CD8-positive, alpha-beta memory T cell (primary cell): ENCODE measurements at regions not wholly inside any gene's neighbourhood (a gene's known extent, or its start where the extent isn't known, plus 50 kb on each side); places are given as distances from the start of the nearest gene placed in this dataset.

Source experiments
- CTCF ChIA-PET: fragments of 350-600 bp; sonication (Branson Sonifier 250); formaldehyde crosslinking; loops from one replicate; lab custom pipeline; 2021; ENCODE audit warnings: antibody characterized with exemption; lab: Charles Lee
- POLR2A ChIA-PET: fragments of 350-600 bp; sonication (Branson Sonifier 250); formaldehyde crosslinking; loops from one replicate; lab custom pipeline; 2021; ENCODE audit warnings: antibody characterized with exemption; lab: Charles Lee
- DNase-seq, 5 donors: peaks; one replicate each; pipeline versions ENCODE4 v3.0.0 to v3.0.0-alpha.2; 2020 to 2022; ENCODE audit warnings: mixed read lengths in 1 of 5
- H3K27ac ChIP-seq: one replicate; pipeline ENCODE4 v1.7.0; 2013; ENCODE audit warnings: low read depth, mild to moderate bottlenecking, low read length, moderate library complexity
- H3K27me3 ChIP-seq: 2 replicates; pipeline ENCODE4 v1.7.0; 2013; ENCODE audit warnings: low read length, mild to moderate bottlenecking; ENCODE audit not compliant: insufficient read depth, poor library complexity, severe bottlenecking
- H3K36me3 ChIP-seq: 2 replicates; pipeline ENCODE4 v1.7.0; 2013; ENCODE audit warnings: mild to moderate bottlenecking, low read length, moderate library complexity; ENCODE audit not compliant: insufficient read depth
- H3K4me1 ChIP-seq: 2 replicates; pipeline ENCODE4 v1.7.0; 2013; ENCODE audit warnings: mild to moderate bottlenecking, low read length, moderate library complexity; ENCODE audit not compliant: insufficient read depth
- H3K4me3 ChIP-seq: 2 replicates; pipeline ENCODE4 v1.7.0; 2013; ENCODE audit warnings: mild to moderate bottlenecking, low read length
- H3K9me3 ChIP-seq: 2 replicates; pipeline ENCODE4 v1.7.0; 2013; ENCODE audit warnings: mild to moderate bottlenecking, low read length
- H3K27ac Mint-ChIP-seq, 8 donors: one replicate each; pipeline ENCODE4 v1.8.0; 2020 to 2021; ENCODE audit warnings: mixed read lengths in 8 of 8, mild to moderate bottlenecking in 6 of 8, inconsistent platforms in 3 of 8, moderate library complexity in 3 of 8
- H3K27me3 Mint-ChIP-seq, 2 donors: one replicate each; pipeline ENCODE4 v1.8.0; 2020 to 2021; ENCODE audit warnings: mixed read lengths in 2 of 2, mild to moderate bottlenecking in 1 of 2, moderate library complexity in 1 of 2
- H3K36me3 Mint-ChIP-seq, 3 donors: one replicate each; pipeline ENCODE4 v1.8.0; 2020 to 2021; ENCODE audit warnings: mixed read lengths in 3 of 3, inconsistent platforms in 1 of 3, mild to moderate bottlenecking in 1 of 3
- H3K4me1 Mint-ChIP-seq, 3 donors: one replicate each; pipeline ENCODE4 v1.8.0; 2020 to 2021; ENCODE audit warnings: mixed read lengths in 3 of 3, inconsistent platforms in 1 of 3, mild to moderate bottlenecking in 1 of 3
- H3K4me3 Mint-ChIP-seq, 7 donors: one replicate each; pipeline ENCODE4 v1.8.0; 2020 to 2021; ENCODE audit warnings: mixed read lengths in 7 of 7, mild to moderate bottlenecking in 6 of 7, moderate library complexity in 4 of 7, inconsistent platforms in 2 of 7
- H3K9me3 Mint-ChIP-seq, 5 donors: one replicate each; pipeline ENCODE4 v1.8.0; 2020 to 2022; ENCODE audit warnings: mixed read lengths in 5 of 5, mild to moderate bottlenecking in 3 of 5, moderate library complexity in 2 of 5, inconsistent platforms in 1 of 5

DNA sequence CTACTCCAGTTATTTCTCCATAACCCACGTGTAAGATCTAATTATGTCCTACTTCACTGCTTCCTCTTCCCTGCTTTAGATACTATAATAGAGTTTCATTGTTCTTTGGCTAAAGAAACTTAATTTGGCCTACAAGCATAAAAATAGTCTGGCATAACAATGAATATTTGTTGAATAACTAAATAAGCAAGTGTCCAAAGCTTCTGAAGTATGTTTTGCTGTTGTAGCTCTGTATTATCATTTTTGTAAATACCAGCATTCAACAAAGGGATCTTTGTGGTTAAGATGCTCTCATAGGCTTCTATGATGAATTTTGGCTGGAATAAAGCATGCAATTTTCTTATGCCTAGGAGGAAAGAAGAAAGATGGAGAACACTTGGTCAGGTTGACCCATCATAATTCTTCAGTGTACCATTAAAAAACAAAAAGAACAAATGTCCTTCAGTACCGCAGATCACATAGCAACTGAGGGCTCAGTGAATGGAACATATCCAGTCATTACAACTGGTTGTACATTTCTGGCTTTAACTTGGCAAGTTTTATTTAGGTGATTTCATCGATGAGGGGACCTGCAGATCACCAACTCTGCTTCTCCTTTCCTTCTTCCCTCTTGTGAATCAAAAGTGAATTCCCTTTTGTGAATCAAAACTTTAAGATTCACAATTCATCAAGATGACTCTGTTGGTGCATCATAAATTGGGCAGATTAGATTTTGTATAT lies 465.9 kb upstream of the TGFBR2 start:
- Mint-ChIP-seq H3K27me3 (peaks cover 0 to 7% of the 10 kb centered on the region in 2 donors), H3K9me3 (peaks cover 0 to 8% (median 3%) of the 10 kb centered on the region in 5 donors), H3K36me3 (peaks cover 0 to 5% (median 2%) of the 10 kb centered on the region in 3 donors), H3K4me3 (no peak overlapping the region), H3K27ac (no peak overlapping the region), H3K4me1 (no peaks in the 10 kb centered on the region)
- H3K27ac ChIP-seq: no peak overlapping the region
- H3K4me3 ChIP-seq: no peak overlapping the region
- no peaks in the 10 kb centered on the region for H3K36me3 ChIP-seq
- no peaks in the 10 kb centered on the region for H3K27me3 ChIP-seq
- POLR2A ChIA-PET: no interaction called here
- no peaks in the 10 kb centered on the region for H3K9me3 ChIP-seq
- no peak for DNase-seq
- CTCF ChIA-PET: no interaction called here
- no peaks in the 10 kb centered on the region for H3K4me1 ChIP-seq

DNA sequence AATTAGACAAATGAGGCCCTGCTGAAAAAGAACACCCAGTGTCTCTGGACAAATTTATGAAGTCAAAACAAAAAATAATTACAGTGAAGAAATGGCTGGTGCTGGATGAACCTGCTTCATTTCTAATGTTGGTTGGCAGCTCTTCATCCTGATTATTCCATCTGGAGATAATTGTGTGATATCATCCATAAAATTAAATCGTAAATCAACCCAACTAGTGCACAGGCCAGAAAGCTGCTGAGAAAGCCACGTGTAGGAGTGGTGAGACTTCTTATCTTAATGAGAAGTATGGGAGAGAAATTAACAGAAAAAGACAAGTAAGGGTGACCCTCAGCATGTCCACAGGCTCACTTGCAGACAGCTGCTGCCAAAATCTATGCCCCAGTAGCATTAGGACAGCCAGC lies 465.2 kb upstream of the TGFBR2 start:
- no peak overlapping the region for H3K27ac Mint-ChIP-seq
- DNase-seq: no peak
- no peak overlapping the region for H3K27ac ChIP-seq
- peaks cover 0 to 5% (median 2%) of the 10 kb centered on the region in 5 donors for H3K9me3 Mint-ChIP-seq
- H3K4me1 Mint-ChIP-seq: no peaks in the 10 kb centered on the region
- POLR2A ChIA-PET: no interaction called here
- peaks cover 0 to 2% (median 2%) of the 10 kb centered on the region in 3 donors for H3K36me3 Mint-ChIP-seq
- no peaks in the 10 kb centered on the region for H3K9me3 ChIP-seq
- CTCF ChIA-PET: no interaction called here
- no peak overlapping the region for H3K4me3 Mint-ChIP-seq
- H3K4me1 ChIP-seq: no peaks in the 10 kb centered on the region
- peaks cover 0 to 7% of the 10 kb centered on the region in 2 donors for H3K27me3 Mint-ChIP-seq
- no peaks in the 10 kb centered on the region for H3K27me3 ChIP-seq
- no peak overlapping the region for H3K4me3 ChIP-seq
- no peaks in the 10 kb centered on the region for H3K36me3 ChIP-seq

DNA sequence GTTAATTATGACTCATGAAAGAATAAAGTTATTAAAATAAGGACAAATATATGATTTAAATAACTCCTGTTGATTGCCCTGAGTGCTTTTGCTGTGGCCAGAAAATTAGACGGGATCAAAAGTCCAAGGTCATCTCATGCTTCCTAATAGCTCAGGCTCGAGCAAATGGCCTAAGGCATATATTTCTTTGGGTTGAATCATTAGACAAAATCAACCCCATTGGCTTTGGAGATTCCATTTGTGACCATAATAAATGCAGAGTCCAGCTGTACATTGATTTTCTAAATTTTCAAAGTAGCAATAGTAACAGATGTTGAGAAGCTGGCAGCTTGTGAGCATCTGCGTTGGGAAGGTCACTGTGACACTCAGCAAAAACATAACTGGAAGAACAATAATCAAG lies 464.5 kb upstream of the TGFBR2 start:
- no peak overlapping the region for H3K4me3 Mint-ChIP-seq
- POLR2A ChIA-PET: no interaction called here

DNA sequence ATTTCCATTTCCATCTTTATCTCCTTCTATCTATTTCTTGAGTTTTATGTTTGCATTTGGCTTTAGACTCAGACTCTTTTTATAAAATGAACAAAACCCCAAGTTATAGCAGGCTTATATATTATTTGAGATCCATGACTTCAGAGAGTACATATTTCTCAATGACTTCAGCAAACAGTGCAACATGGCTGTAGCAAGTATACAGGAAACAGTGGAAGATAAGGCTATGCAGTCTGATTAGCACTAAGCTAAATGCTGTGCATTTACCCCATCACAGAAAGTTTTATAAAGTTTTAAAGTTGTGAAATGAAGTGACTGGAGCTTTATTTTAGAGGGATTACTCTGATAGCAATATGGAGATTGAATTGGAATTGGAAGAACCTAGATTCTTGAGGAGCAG lies 463.5 kb upstream of the TGFBR2 start:
- H3K4me1 ChIP-seq: no peaks in the 10 kb centered on the region
- DNase-seq: no peak
- no peaks in the 10 kb centered on the region for H3K27me3 ChIP-seq
- no peaks in the 10 kb centered on the region for H3K9me3 ChIP-seq
- CTCF ChIA-PET: no interaction called here
- peaks cover 0 to 7% of the 10 kb centered on the region in 2 donors for H3K27me3 Mint-ChIP-seq
- no peak overlapping the region for H3K4me3 Mint-ChIP-seq
- H3K27ac ChIP-seq: no peak overlapping the region
- H3K4me3 ChIP-seq: no peak overlapping the region
- H3K9me3 Mint-ChIP-seq: no peaks in the 10 kb centered on the region
- H3K36me3 ChIP-seq: no peaks in the 10 kb centered on the region
- H3K27ac Mint-ChIP-seq: no peak overlapping the region
- peaks cover 0 to 2% (median 0%) of the 10 kb centered on the region in 3 donors for H3K36me3 Mint-ChIP-seq
- POLR2A ChIA-PET: no interaction called here
- H3K4me1 Mint-ChIP-seq: no peaks in the 10 kb centered on the region

More for the DNA sequence above, 464.5 kb upstream of the TGFBR2 start:
- Mint-ChIP-seq H3K36me3 (peaks cover 0 to 2% (median 0%) of the 10 kb centered on the region in 3 donors), H3K27me3 (peaks cover 0 to 7% of the 10 kb centered on the region in 2 donors), H3K9me3 (no peaks in the 10 kb centered on the region), H3K4me1 (no peaks in the 10 kb centered on the region), H3K27ac (no peak overlapping the region)
- no peak for DNase-seq
- H3K36me3 ChIP-seq: no peaks in the 10 kb centered on the region
- H3K9me3 ChIP-seq: no peaks in the 10 kb centered on the region
- CTCF ChIA-PET: no interaction called here
- no peaks in the 10 kb centered on the region for H3K4me1 ChIP-seq
- no peak overlapping the region for H3K4me3 ChIP-seq
- no peaks in the 10 kb centered on the region for H3K27me3 ChIP-seq
- H3K27ac ChIP-seq: no peak overlapping the region

DNA sequence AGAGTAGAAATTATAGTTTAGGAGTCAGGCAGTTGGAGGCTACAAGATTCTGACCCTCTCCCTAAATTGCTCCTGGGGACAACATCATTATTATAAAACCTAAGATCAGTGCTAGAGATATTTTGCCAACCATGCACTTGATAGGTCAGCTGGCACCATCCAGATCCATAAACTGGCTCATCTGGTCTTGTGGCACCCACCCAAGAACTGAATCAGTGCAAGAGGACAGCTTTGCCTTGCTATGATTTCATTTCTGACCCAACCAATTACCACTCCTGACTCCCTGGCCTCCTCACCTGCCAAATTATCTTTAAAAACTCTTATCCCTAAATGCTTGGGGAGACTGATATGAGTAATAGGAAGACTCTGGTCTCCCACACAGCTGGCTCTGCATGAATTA lies 461.1 kb upstream of the TGFBR2 start:
- H3K27ac ChIP-seq: no peak overlapping the region
- Mint-ChIP-seq H3K4me1 (no peaks in the 10 kb centered on the region), H3K27ac (no peak overlapping the region), H3K9me3 (no peaks in the 10 kb centered on the region), H3K27me3 (peaks cover 0 to 8% of the 10 kb centered on the region in 2 donors), H3K36me3 (peaks cover 0 to 2% (median 0%) of the 10 kb centered on the region in 3 donors), H3K4me3 (no peak overlapping the region)
- ChIA-PET POLR2A (no interaction called here), CTCF (interaction anchor here (0.9 kb wide), 1 partner anchor 10 kb away, joined by 3 read pairs; no protein-coding TSS in a partner anchor)
- no peaks in the 10 kb centered on the region for H3K9me3 ChIP-seq
- H3K4me3 ChIP-seq: no peak overlapping the region
- H3K27me3 ChIP-seq: no peaks in the 10 kb centered on the region
- H3K36me3 ChIP-seq: no peaks in the 10 kb centered on the region
- H3K4me1 ChIP-seq: no peaks in the 10 kb centered on the region
- DNase-seq: no peak

DNA sequence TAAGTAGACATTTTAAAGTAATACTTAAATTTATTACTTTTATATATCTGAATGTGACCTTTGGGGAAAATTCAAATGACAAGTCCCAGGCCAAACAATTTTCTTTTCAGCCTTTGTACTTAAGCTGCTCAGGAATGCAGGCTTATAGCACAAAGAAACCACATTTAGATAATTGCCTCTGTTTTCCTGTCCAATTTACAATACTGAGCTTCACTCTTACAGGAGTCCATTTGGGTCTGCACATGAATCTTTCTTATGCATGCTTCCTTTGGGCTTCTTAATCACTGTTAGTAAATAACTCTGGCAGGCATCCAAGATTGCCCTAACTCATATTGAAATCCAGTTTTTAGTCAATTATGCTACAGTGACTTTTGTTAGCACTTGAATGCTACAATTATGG lies 459.4 kb upstream of the TGFBR2 start:
- H3K9me3 Mint-ChIP-seq: no peaks in the 10 kb centered on the region
- no peak overlapping the region for H3K4me3 Mint-ChIP-seq
- DNase-seq: no peak
- POLR2A ChIA-PET: no interaction called here
- H3K4me1 Mint-ChIP-seq: no peaks in the 10 kb centered on the region
- H3K9me3 ChIP-seq: no peaks in the 10 kb centered on the region
- no peak overlapping the region for H3K4me3 ChIP-seq
- H3K27me3 ChIP-seq: no peaks in the 10 kb centered on the region
- H3K27me3 Mint-ChIP-seq: peaks cover 0 to 14% of the 10 kb centered on the region in 2 donors
- H3K36me3 ChIP-seq: no peaks in the 10 kb centered on the region
- no peak overlapping the region for H3K27ac Mint-ChIP-seq
- H3K4me1 ChIP-seq: no peaks in the 10 kb centered on the region
- CTCF ChIA-PET: no interaction called here
- no peak overlapping the region for H3K27ac ChIP-seq
- no peaks in the 10 kb centered on the region for H3K36me3 Mint-ChIP-seq

DNA sequence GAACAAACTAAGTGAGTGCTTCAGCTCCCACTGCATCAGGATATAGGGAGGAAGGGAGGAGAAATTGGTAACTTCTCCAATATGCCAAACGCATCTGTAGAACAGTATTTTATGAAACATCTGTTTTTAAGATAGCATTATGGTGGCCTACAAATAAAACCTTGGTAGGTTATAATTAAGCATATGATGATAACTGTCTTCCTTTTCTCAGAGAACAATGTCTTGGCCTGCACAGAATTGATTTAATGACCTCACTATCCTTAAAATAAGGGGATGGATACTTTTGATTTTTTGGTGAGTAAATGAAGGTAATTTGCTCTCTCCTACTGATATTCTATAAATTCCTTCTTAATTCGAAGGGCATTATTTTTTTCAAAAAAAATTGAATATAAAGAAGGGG lies 451.5 kb upstream of the TGFBR2 start:
- Mint-ChIP-seq H3K4me1 (no peaks in the 10 kb centered on the region), H3K4me3 (no peak overlapping the region), H3K27ac (no peak overlapping the region), H3K27me3 (peaks cover 7 to 22% of the 10 kb centered on the region in 2 donors), H3K36me3 (no peaks in the 10 kb centered on the region), H3K9me3 (peaks cover 0 to 2% (median 0%) of the 10 kb centered on the region in 5 donors)
- Histone ChIP-seq H3K36me3 (no peaks in the 10 kb centered on the region), H3K4me1 (no peaks in the 10 kb centered on the region), H3K4me3 (no peak overlapping the region), H3K27ac (no peak overlapping the region), H3K27me3 (no peaks in the 10 kb centered on the region), H3K9me3 (no peaks in the 10 kb centered on the region)
- CTCF ChIA-PET: no interaction called here
- POLR2A ChIA-PET: no interaction called here
- no peak for DNase-seq

DNA sequence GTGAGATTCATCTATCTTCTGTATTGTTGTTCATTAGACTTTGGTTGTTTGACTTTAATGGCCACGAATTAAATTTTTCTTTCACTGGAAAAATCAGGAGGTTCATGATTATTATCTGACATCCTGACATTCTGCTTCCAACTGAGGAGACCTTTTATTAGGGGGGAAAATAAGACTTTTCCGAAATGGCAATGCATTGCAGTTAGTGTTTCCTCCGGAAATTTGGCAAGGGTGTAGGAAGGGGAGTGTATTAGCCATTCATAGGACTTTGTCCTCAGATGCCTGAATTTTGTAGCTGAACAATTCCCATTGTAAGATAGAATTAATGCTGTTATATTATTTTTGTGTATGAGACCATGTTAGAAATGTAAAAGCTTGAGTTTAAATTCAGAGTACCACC lies 450.6 kb upstream of the TGFBR2 start:
- CTCF ChIA-PET: no interaction called here
- Histone ChIP-seq H3K27ac (no peak overlapping the region), H3K36me3 (no peaks in the 10 kb centered on the region), H3K27me3 (no peaks in the 10 kb centered on the region), H3K4me1 (no peaks in the 10 kb centered on the region), H3K4me3 (no peak overlapping the region), H3K9me3 (no peaks in the 10 kb centered on the region)
- Mint-ChIP-seq H3K9me3 (peaks cover 0 to 2% (median 0%) of the 10 kb centered on the region in 5 donors), H3K4me1 (no peaks in the 10 kb centered on the region), H3K36me3 (no peaks in the 10 kb centered on the region), H3K27me3 (peaks cover 7 to 16% of the 10 kb centered on the region in 2 donors), H3K27ac (no peak overlapping the region), H3K4me3 (no peak overlapping the region)
- DNase-seq: no peak
- POLR2A ChIA-PET: no interaction called here
